HL-60 (cell line): ENCODE measurements at regions not wholly inside any gene's neighbourhood (a gene's known extent, or its start where the extent isn't known, plus 50 kb on each side); places are given as distances from the start of the nearest gene placed in this dataset.

ENCODE experiments used
- DNase-seq, 2 experiments: peaks; one replicate each; pipeline ENCODE4 v3.0.0-alpha.2; 2010 to 2020; ENCODE audit warnings: low read depth in 1 of 2, low spot score in 1 of 2
- H3K27ac ChIP-seq: fragments of 250-450 bp; sonication (Bioruptor Pico); replicated peaks from 2 replicates; pipeline ENCODE4 v1.5.1; 2020; ENCODE audit warnings: mild to moderate bottlenecking, moderate library complexity
- H3K27me3 ChIP-seq: fragments of 250-450 bp; sonication (Bioruptor Pico); 2 replicates; pipeline ENCODE4 v1.5.1; 2021; ENCODE audit warnings: mild to moderate bottlenecking, moderate library complexity; ENCODE audit not compliant: insufficient read depth, poor library complexity, severe bottlenecking
- H3K4me3 ChIP-seq: replicated peaks from 2 replicates; pipeline ENCODE4 v1.5.1; 2011; ENCODE audit warnings: mild to moderate bottlenecking, control low read depth, low read length; ENCODE audit not compliant: insufficient read depth
- GABPA ChIP-seq: IDR thresholded peaks from 2 replicates; pipeline ENCODE4 v1.6.1; 2012; ENCODE audit warnings: low read depth
- POLR2AphosphoS5 ChIP-seq: IDR thresholded peaks from 2 replicates; pipeline ENCODE4 v1.6.1; 2012; ENCODE audit warnings: low read depth
- REST ChIP-seq: IDR thresholded peaks from 2 replicates; pipeline ENCODE4 v1.6.1; 2012; ENCODE audit warnings: low read depth; ENCODE audit not compliant: insufficient replicate concordance
- SPI1 ChIP-seq: IDR thresholded peaks from 2 replicates; pipeline ENCODE4 v1.6.1; 2012; ENCODE audit warnings: low read depth, mild to moderate bottlenecking, borderline replicate concordance
- TF ChIP-seq, protein P1 (sequence below): IDR thresholded peaks from one replicate; pipeline ENCODE4 v1.5.1; 2011; ENCODE audit warnings: low read length, control low read depth, inconsistent platforms; ENCODE audit not compliant: insufficient read depth

DNA sequence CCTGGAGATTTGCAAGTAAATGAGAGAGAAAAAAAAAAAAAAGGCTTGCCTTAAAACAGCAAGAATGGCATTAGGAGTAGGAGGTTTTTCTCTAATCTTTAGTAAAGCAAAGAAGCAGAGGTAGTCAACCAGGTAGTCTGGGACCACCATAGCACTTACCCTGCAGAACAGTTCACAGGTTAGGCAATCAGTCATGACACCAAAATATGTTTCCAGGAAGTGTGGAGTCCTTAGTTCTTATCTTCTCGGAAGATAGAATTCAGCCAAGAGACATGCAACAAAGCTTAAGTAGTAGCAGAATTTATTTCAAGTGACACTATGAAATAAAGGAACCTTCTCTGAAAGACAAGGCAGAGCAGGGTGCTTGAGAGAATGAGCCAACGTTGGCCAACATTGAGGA lies 295.8 kb downstream of the IPO8 start:
- no peak for TF ChIP-seq REST
- TF ChIP-seq, protein P1, sequence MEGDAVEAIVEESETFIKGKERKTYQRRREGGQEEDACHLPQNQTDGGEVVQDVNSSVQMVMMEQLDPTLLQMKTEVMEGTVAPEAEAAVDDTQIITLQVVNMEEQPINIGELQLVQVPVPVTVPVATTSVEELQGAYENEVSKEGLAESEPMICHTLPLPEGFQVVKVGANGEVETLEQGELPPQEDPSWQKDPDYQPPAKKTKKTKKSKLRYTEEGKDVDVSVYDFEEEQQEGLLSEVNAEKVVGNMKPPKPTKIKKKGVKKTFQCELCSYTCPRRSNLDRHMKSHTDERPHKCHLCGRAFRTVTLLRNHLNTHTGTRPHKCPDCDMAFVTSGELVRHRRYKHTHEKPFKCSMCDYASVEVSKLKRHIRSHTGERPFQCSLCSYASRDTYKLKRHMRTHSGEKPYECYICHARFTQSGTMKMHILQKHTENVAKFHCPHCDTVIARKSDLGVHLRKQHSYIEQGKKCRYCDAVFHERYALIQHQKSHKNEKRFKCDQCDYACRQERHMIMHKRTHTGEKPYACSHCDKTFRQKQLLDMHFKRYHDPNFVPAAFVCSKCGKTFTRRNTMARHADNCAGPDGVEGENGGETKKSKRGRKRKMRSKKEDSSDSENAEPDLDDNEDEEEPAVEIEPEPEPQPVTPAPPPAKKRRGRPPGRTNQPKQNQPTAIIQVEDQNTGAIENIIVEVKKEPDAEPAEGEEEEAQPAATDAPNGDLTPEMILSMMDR = no peak
- TF ChIP-seq SPI1 = no peak
- no peak for TF ChIP-seq GABPA
- TF ChIP-seq POLR2AphosphoS5 = no peak
- Histone ChIP-seq H3K27ac (no peak overlapping the region), H3K27me3 (no peaks in the 10 kb centered on the region), H3K4me3 (no peak overlapping the region)
- no peak for DNase-seq

- DNase-seq = no peak
- TF ChIP-seq POLR2AphosphoS5 = no peak
- TF ChIP-seq, protein P1 = no peak
- Histone ChIP-seq H3K27ac (no peak overlapping the region), H3K4me3 (no peak overlapping the region), H3K27me3 (no peaks in the 10 kb centered on the region)
These were observed 299.1 kb downstream of the IPO8 start for GRCh38 chr12:30396576-30396975.

GRCh38 chr12:30395190-30395589 lies 300.5 kb downstream of the IPO8 start:
- Histone ChIP-seq H3K27me3 (no peaks in the 10 kb centered on the region), H3K27ac (no peak overlapping the region), H3K4me3 (no peak overlapping the region)
- DNase-seq = no peak
- TF ChIP-seq, protein P1 = no peak
- TF ChIP-seq GABPA (no peak), REST (no peak), SPI1 (no peak)

DNA sequence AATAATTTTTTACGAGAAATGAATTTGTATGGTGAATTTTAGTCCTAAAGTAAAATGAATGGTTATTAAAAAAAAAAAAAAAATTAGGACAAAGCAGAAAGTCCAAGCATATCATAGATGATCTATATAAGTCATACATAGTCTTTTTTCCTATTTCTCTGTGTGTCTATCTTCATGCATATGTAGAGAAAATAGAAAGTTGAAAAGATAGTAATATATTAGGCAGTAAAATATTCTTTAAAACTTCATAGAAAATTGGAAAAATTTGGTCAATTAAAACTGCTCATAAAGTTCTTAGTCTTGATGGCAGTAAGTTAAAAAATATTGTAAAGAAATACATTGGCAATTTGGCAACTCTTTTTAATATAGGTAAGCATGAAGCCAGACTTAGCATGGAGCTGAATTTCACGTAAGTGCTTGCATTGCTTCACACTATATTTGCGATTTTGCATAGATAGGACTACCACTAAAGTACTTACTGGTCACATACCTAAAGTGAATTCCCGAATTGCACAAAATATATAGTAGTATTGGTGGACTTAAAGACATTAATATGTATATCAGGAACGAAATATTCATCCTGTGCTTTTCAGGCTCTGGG lies 303.8 kb downstream of the IPO8 start:
- TF ChIP-seq GABPA = no peak
- TF ChIP-seq POLR2AphosphoS5 = no peak
- no peak for TF ChIP-seq SPI1
- no peak for TF ChIP-seq REST
- TF ChIP-seq, protein P1 = no peak
- Histone ChIP-seq H3K27me3 (no peaks in the 10 kb centered on the region), H3K4me3 (no peak overlapping the region), H3K27ac (no peak overlapping the region)
- no peak for DNase-seq
